DND-41 (cell line): ENCODE measurements at regions not wholly inside any gene's neighbourhood (a gene's known extent, or its start where the extent isn't known, plus 50 kb on each side); places are given as distances from the start of the nearest gene placed in this dataset.

ENCODE experiments used
- ATAC-seq: fragments of 200-7000 bp; cut with Tn5 transposase; 3 replicates; pipeline ENCODE4 v1.9.1; 2021; ENCODE audit warnings: low read depth; ENCODE audit not compliant: insufficient read depth
- DNase-seq: peaks from one replicate; pipeline ENCODE4 v3.0.0-alpha.2; 2020
- H2AFZ ChIP-seq: 2 replicates; pipeline ENCODE4 v1.6.0; 2012; ENCODE audit warnings: low read depth, low read length
- H3K27ac ChIP-seq: 2 replicates; pipeline ENCODE4 v1.5.1; 2012; ENCODE audit warnings: low read length, inconsistent platforms
- H3K27me3 ChIP-seq: fragments of 200-600 bp; sonication (generic); 2 replicates; pipeline ENCODE4 v1.6.0; 2012; ENCODE audit warnings: low read length, mild to moderate bottlenecking, inconsistent platforms; ENCODE audit not compliant: insufficient read depth, poor library complexity
- H3K36me3 ChIP-seq: 2 replicates; pipeline ENCODE4 v1.5.1; 2012; ENCODE audit warnings: low read length, inconsistent platforms; ENCODE audit not compliant: insufficient read depth
- H3K4me1 ChIP-seq: 2 replicates; pipeline ENCODE4 v1.5.1; 2012; ENCODE audit warnings: mild to moderate bottlenecking, low read length; ENCODE audit not compliant: insufficient read depth
- H3K4me2 ChIP-seq: 2 replicates; pipeline ENCODE4 v1.6.0; 2012; ENCODE audit warnings: mild to moderate bottlenecking, moderate library complexity, low read length, inconsistent platforms; ENCODE audit not compliant: insufficient read depth
- H3K4me3 ChIP-seq, 2 experiments: fragments of 200-600 bp in 1 of 2; shearing (Covaris generic) in 1 of 2; 2 replicates each; pipeline ENCODE4 v1.5.1; 2012 to 2016; ENCODE audit warnings: inconsistent platforms in 2 of 2, low read length in 2 of 2, mild to moderate bottlenecking in 2 of 2, low read depth in 1 of 2, moderate library complexity in 1 of 2
- H3K79me2 ChIP-seq: 2 replicates; pipeline ENCODE4 v1.6.0; 2012; ENCODE audit warnings: low read length, inconsistent platforms; ENCODE audit not compliant: insufficient read depth
- H3K9ac ChIP-seq: 2 replicates; pipeline ENCODE4 v1.6.0; 2012; ENCODE audit warnings: low read depth, mild to moderate bottlenecking, inconsistent platforms, low read length, moderate library complexity
- H3K9me3 ChIP-seq: 2 replicates; pipeline ENCODE4 v1.5.1; 2012; ENCODE audit warnings: low read length, moderate library complexity, mild to moderate bottlenecking, inconsistent platforms; ENCODE audit not compliant: insufficient read depth, severe bottlenecking
- H4K20me1 ChIP-seq: 2 replicates; pipeline ENCODE4 v1.6.0; 2012; ENCODE audit warnings: low read length; ENCODE audit not compliant: insufficient read depth
- EZH2 ChIP-seq: IDR thresholded peaks from 3 replicates; pipeline ENCODE4 v1.6.1; 2012; ENCODE audit warnings: borderline replicate concordance, low read depth, mild to moderate bottlenecking, moderate library complexity, low read length, inconsistent platforms; ENCODE audit not compliant: severe bottlenecking
- TF ChIP-seq, protein P1 (sequence below): IDR thresholded peaks from 2 replicates; pipeline ENCODE4 v1.5.1; 2012; ENCODE audit warnings: borderline replicate concordance, low read length, moderate library complexity, mild to moderate bottlenecking; ENCODE audit not compliant: poor library complexity, severe bottlenecking; ENCODE audit errors: extremely low read depth

DNA sequence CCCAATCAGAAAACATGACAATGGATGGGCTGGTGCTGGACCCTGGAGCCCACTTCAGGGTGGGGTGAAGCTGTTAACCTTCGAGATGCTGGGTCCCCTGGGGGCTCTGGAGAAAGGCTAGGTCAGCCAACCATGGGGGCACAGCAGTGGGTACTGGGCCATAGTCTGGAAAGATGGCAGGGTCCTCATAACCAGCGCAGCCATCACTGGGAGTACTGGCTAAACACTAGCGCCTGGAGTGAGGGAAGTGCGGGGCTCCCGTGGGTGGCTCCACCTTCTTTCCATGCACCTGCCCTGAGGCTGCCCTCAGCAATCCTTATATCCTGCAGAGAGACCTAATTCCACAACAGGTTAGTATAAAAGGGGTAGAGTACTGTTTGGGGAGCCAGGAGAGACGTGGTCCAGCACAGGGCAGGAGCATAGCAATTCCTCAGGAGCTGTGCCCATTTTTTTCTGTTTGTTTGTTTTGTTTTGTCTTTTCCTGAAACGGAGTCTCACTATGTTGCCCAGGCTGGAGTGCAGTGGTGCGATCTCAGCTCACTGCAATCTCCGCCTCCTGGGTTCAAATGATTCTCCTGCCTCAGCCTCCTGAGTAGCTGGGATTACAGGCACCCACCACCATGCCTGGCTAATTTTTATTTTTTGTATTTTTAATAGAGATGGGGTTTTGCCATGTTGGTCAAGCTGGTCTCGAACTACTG lies 122.6 kb upstream of the MEF2A start:
- Histone ChIP-seq H3K27ac (no peak overlapping the region; the same call in 1 of the 2 replicates), H3K9ac (no peak overlapping the region)

DNA sequence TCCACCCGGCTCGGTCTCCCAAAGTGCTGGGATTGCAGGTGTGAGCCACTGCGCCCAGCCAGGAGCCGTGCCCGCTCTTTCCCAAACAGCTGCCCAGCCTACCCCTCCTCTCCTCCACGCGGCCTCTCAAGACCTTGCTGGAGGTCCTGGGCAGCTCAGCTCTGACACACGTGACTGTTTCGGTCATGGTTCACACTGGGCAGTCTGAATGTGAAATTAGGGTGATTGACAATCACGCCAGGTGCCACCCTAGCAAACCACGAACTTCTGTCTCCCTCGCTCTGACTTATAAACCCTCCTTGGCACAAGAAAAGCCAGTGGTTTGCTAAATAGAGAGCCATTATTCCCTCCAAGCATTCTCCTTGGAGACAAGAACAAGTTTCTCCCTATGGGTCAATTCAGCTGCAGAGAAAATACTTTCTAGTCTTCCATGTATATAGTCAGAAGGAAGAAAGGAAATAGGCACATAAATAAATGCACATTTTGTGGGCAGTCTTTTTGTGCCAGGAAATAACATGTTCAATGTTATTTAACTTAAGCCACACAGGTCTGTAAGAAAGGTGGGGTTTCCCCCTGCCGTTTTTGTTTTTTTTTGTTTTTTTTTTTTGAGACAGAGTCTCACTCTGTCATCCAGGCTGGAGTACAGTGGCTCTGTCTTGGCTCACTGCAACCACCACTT lies 121.9 kb upstream of the MEF2A start:
- Histone ChIP-seq H3K4me3 (no peak overlapping the region), H3K4me2 (no peak overlapping the region), H4K20me1 (no peaks in the 10 kb centered on the region), H3K9me3 (no peaks in the 10 kb centered on the region), H3K9ac (no peak overlapping the region), H3K4me1 (peaks cover 61% of the 10 kb centered on the region), H2AFZ (no peak overlapping the region), H3K79me2 (no peaks in the 10 kb centered on the region), H3K36me3 (no peaks in the 10 kb centered on the region), H3K27me3 (no peaks in the 10 kb centered on the region), H3K27ac (peak overlapping the region; percentile 65)
- no peak for TF ChIP-seq EZH2
- TF ChIP-seq, protein P1, sequence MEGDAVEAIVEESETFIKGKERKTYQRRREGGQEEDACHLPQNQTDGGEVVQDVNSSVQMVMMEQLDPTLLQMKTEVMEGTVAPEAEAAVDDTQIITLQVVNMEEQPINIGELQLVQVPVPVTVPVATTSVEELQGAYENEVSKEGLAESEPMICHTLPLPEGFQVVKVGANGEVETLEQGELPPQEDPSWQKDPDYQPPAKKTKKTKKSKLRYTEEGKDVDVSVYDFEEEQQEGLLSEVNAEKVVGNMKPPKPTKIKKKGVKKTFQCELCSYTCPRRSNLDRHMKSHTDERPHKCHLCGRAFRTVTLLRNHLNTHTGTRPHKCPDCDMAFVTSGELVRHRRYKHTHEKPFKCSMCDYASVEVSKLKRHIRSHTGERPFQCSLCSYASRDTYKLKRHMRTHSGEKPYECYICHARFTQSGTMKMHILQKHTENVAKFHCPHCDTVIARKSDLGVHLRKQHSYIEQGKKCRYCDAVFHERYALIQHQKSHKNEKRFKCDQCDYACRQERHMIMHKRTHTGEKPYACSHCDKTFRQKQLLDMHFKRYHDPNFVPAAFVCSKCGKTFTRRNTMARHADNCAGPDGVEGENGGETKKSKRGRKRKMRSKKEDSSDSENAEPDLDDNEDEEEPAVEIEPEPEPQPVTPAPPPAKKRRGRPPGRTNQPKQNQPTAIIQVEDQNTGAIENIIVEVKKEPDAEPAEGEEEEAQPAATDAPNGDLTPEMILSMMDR = no peak
- ATAC-seq = no peak
- no peak for DNase-seq

More for the DNA sequence above, 122.6 kb upstream of the MEF2A start:
- no peak for ATAC-seq
- Histone ChIP-seq H3K79me2 (no peaks in the 10 kb centered on the region), H3K4me2 (no peak overlapping the region), H3K9me3 (no peaks in the 10 kb centered on the region), H3K27me3 (no peaks in the 10 kb centered on the region), H4K20me1 (no peaks in the 10 kb centered on the region), H3K4me1 (peaks cover 61% of the 10 kb centered on the region), H3K4me3 (no peak overlapping the region), H3K36me3 (no peaks in the 10 kb centered on the region), H2AFZ (no peak overlapping the region)
- no peak for TF ChIP-seq EZH2
- TF ChIP-seq, protein P1 = no peak
- DNase-seq = no peak

DNA sequence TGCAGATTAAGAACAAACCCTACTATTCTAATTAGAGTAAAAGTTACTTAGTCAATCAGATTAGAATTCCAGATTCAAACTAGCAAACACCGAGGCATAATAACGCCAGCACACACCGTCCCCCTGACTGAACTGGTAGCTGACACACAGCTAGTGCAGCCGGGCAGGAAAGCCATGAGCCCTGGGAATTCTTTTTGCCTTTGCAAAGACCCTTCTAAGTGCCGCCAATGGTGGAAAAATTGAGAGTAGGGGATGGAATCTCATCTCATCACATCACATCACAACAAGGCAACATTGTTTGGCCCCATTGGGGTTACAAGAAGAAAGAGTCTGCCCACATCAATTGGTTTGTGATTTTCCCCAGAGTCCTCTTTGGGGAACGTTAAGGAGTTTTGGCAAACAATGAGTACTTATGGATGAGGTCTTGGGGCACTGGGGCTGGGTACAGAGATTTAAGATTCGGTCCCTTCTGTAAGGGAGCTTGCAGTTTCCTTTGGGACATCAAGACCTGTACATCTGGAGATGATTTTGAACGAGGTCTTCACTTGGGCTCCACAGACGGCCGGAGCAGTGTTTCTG lies 120.4 kb upstream of the MEF2A start:
- H3K27me3 ChIP-seq = no peaks in the 10 kb centered on the region
- ATAC-seq (no peak), DNase-seq (no peak)
- H3K27ac ChIP-seq = no peak overlapping the region
- no peak overlapping the region for H3K4me2 ChIP-seq
- H3K9me3 ChIP-seq = no peaks in the 10 kb centered on the region
- no peak overlapping the region for H3K9ac ChIP-seq
- no peaks in the 10 kb centered on the region for H3K79me2 ChIP-seq
- H2AFZ ChIP-seq = no peak overlapping the region
- no peaks in the 10 kb centered on the region for H4K20me1 ChIP-seq
- no peak overlapping the region for H3K4me3 ChIP-seq
- TF ChIP-seq, protein P1 = no peak
- TF ChIP-seq EZH2 = no peak
- peaks cover 66% of the 10 kb centered on the region for H3K4me1 ChIP-seq
- no peaks in the 10 kb centered on the region for H3K36me3 ChIP-seq
